ENCODE measurements at regions not wholly inside any gene's neighbourhood (a gene's known extent, or its start where the extent isn't known, plus 50 kb on each side); places are given as distances from the start of the nearest gene placed in this dataset.

GRCh38 chr14:46384611-46385010 lies 267.0 kb downstream of the RPL10L start:
- TF ChIP-seq, protein P1, sequence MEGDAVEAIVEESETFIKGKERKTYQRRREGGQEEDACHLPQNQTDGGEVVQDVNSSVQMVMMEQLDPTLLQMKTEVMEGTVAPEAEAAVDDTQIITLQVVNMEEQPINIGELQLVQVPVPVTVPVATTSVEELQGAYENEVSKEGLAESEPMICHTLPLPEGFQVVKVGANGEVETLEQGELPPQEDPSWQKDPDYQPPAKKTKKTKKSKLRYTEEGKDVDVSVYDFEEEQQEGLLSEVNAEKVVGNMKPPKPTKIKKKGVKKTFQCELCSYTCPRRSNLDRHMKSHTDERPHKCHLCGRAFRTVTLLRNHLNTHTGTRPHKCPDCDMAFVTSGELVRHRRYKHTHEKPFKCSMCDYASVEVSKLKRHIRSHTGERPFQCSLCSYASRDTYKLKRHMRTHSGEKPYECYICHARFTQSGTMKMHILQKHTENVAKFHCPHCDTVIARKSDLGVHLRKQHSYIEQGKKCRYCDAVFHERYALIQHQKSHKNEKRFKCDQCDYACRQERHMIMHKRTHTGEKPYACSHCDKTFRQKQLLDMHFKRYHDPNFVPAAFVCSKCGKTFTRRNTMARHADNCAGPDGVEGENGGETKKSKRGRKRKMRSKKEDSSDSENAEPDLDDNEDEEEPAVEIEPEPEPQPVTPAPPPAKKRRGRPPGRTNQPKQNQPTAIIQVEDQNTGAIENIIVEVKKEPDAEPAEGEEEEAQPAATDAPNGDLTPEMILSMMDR (conservative IDR thresholded peaks at IDR 0.05; ENCODE audit: low read depth, low read length) = no peak
- DNase-seq (ENCODE audit: low read depth) = no peak
- H3K4me3 ChIP-seq (ENCODE audit: low read length) = no peak overlapping the region

DNA sequence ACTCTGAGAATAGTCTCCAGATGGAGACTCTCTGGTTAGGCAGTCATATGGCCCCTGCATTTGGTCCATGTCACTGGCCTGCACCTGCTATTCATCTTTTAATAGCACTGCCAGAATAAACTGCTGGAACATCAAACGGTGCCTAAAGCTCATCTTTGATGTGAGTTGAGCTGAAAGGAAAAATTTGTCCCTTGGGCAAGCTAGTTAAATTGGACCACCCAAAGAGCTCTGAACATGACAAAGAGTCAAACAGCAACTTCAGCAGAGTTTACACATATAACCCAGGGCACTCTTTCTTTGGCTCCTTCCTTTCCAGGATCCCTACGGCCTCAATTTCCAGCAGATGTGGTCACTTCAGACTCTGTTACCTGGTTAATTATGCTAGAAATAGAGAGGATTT lies 269.9 kb downstream of the RPL10L start:
- no peak overlapping the region for H3K4me3 ChIP-seq (ENCODE audit: low read length)
- TF ChIP-seq, protein P1 (conservative IDR thresholded peaks at IDR 0.05; ENCODE audit: low read depth, low read length) = no peak
- no peak for DNase-seq (ENCODE audit: low read depth)

DNA sequence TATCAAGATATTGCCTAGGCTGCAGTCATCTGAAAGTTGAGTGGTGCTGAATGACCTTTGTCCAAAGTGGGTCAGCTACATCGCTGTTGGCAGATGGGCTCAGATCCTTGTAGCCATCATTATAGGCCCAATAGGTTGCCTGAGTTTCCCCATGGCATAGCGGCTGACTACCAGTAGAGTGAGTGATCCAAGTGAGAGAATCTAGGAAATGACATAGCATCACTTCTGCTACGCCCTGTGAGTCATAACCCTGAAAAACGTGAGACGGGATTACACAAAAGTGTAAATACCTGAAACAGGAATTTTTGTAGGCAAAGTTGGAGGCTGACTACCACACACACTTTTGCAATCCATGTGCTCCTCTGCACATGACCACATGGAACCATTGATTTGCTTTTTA lies 273.3 kb downstream of the RPL10L start:
- TF ChIP-seq, protein P1 (conservative IDR thresholded peaks at IDR 0.05; ENCODE audit: low read depth, low read length) = no peak
- no peak for DNase-seq (ENCODE audit: low read depth)
- no peak overlapping the region for H3K4me3 ChIP-seq (ENCODE audit: low read length)

GRCh38 chr14:46377305-46377704 lies 274.3 kb downstream of the RPL10L start:
- TF ChIP-seq, protein P1 (conservative IDR thresholded peaks at IDR 0.05; ENCODE audit: low read depth, low read length) = no peak
- H3K4me3 ChIP-seq (ENCODE audit: low read length) = no peak overlapping the region
- DNase-seq (ENCODE audit: low read depth) = no peak

DNA sequence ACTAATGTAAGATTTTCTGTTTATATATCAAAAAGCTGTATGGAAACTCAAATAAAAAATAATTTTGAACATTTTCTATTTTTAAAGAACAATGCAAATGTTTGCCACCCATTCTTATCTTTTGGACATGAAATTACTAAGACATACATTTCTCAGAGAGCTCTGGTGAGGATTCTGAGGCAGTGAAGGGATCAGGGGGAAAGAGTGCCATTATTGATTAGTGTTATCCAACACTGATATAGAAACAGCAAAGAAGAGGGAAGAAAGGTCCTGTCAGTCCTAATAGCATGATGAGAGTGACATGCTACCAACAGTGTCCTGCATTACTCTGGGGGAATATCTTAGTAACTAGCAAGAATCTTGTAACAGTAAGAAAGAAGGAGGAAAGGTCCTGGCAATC lies 282.2 kb downstream of the RPL10L start:
- TF ChIP-seq, protein P1 (conservative IDR thresholded peaks at IDR 0.05; ENCODE audit: low read depth, low read length) = no peak
- no peak for DNase-seq (ENCODE audit: low read depth)

GRCh38 chr14:46368275-46368674 lies 283.3 kb downstream of the RPL10L start:
- H3K4me3 ChIP-seq (ENCODE audit: low read length) = no peak overlapping the region
- TF ChIP-seq, protein P1 (conservative IDR thresholded peaks at IDR 0.05; ENCODE audit: low read depth, low read length) = no peak
- no peak for DNase-seq (ENCODE audit: low read depth)

More for the DNA sequence above, 282.2 kb downstream of the RPL10L start:
- no peak overlapping the region for H3K4me3 ChIP-seq (ENCODE audit: low read length)

GRCh38 chr14:46352844-46353243 lies 298.7 kb downstream of the RPL10L start:
- no peak overlapping the region for H3K4me3 ChIP-seq (ENCODE audit: low read length)
- TF ChIP-seq, protein P1 (conservative IDR thresholded peaks at IDR 0.05; ENCODE audit: low read depth, low read length) = no peak
- no peak for DNase-seq (ENCODE audit: low read depth)

Data from retinal pigment epithelial cell (primary cell).